CD4-positive, alpha-beta T cell treated with Interleukin-10 for 1 hour (primary cell): ENCODE measurements at regions not wholly inside any gene's neighbourhood (a gene's known extent, or its start where the extent isn't known, plus 50 kb on each side); places are given as distances from the start of the nearest gene placed in this dataset.

Experiments used
- DNase-seq: peaks from one replicate; pipeline ENCODE4 v3.0.0-alpha.2; 2020

GRCh38 chr7:32171248-32171647, 101.0 kb upstream of the PDE1C start:
- no peak for DNase-seq

- DNase-seq: no peak
Observed at GRCh38 chr7:32170838-32171237, 100.6 kb upstream of the PDE1C start.

DNA sequence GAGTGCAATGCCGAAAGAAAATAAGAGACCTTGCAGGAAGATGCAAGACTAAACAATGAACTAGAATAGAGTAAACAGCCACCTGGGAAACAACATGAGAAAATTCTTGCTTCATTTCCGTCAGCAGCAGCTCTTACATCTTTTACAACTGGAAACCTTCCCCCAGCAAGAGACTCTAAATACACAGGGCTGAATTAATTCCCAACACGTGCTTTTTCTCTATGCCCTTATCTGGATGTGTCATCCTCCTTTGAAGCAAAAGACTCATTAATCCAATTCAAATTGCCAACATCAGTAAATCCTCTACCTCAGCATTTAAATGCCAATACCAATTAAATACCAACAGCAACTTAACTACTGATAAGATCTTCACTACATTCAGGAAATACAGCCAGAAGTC, 99.0 kb upstream of the PDE1C start:
- no peak for DNase-seq

GRCh38 chr7:32167815-32168214, 97.6 kb upstream of the PDE1C start:
- no peak for DNase-seq

DNA sequence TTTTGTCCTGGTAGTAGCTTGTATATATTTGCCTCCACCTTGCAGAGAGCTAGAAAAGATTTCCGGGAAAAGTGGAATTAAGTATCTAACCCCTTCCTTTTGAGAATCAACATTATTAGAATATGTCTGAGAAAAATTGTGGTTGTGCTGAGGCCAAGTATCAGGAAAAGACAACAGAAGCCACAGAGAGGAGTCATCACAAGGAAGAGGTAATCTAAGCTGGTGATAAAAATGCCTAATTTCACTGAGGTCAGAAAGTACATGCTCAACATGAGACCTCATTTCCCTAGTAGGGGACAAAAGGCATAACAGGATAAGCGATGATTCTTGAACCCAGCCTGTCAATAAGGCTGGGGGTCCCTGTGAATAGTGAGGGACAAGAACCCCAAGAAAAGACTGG, 97.0 kb upstream of the PDE1C start:
- no peak for DNase-seq

GRCh38 chr7:32164341-32164996, 94.3 kb upstream of the PDE1C start:
- DNase-seq: no peak

- DNase-seq: no peak
Observed at GRCh38 chr7:32163896-32164295, 93.7 kb upstream of the PDE1C start.

GRCh38 chr7:32163141-32163806, 93.1 kb upstream of the PDE1C start:
- no peak for DNase-seq

DNA sequence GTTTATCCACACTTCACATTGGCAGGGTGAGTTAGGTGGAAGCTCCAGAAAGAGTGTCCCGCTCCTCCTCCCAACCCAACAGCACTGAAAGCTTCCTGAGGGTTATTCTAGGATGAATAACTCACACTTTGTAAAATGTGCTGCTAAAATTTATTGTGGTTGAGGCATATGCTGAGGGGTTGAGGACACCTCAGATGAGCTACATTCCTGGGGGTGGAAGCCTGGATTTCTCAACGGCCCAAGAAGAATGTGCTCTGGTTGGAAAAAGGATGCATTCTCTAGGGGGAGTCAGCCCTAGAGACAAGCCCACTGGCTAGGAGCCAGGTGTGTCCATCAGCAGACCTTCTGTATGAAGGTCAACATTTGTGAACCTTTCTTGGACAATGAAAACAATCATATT, 91.5 kb upstream of the PDE1C start:
- no peak for DNase-seq

DNA sequence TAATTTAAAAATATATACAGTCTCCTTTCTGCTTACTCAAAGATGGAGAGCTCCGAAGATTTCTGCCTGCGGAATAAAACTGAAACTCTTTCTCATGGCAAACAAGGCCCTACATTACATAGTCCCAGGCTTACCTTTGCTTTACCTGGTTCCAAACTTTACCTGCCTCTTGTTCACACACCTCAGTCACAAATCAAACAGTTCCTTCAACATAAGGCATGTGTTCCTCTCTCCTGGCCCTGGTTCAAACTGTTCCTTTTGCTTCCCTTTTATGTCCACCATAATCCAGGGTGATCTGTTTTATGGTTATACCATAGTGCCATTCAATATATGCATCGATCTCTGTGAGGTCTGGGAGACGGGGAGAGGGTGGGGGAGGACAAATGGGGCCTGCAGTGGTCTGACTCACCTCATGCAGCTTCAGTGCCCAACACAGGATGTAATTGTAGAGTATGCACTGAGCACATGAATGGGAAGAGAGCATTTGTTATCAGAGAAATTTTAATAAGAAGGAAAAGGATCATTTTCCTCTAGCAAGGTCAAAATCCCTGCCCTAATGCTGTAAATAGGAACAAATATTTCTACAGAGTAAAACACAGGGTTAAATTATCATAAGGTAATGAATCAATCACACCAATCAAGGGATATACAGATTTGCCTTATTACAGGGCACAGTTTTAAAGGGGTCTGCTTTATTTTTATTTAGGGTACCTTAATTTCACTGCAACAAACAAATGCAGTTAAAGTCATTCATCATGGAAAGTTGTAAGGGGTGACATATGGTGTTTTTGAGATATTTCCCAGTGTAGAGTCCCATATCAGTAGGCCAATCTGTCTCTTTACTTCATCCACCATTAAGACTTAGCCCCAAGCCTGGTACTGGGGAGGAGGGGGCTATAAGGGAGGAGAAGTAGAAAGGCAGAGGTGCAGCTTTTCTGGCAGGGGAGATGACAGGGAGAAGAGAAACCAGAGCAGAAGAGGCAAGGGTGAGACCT, 88.8 kb upstream of the PDE1C start:
- no peak for DNase-seq

- DNase-seq: no peak
Observed at GRCh38 chr7:32158076-32158475, 87.9 kb upstream of the PDE1C start.

DNA sequence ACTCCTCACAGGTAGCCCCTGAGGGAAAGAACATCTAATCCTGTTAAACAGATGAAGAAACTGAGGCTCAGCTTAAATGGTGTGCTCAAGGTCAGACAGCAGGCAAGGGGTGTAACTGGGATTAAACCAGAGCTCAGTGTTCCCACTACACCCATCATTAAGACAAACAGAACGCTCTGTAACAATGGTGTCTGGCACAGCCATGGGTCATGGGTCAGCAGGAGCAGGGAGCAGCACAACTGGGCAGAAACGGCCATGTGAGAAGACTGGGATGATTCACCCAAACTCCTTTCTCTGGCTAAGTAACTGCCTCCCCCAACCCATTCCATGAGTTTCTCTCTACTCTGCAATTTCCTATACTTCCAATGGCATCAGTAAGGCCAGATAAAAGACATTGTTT, 85.5 kb upstream of the PDE1C start:
- DNase-seq: no peak

DNA sequence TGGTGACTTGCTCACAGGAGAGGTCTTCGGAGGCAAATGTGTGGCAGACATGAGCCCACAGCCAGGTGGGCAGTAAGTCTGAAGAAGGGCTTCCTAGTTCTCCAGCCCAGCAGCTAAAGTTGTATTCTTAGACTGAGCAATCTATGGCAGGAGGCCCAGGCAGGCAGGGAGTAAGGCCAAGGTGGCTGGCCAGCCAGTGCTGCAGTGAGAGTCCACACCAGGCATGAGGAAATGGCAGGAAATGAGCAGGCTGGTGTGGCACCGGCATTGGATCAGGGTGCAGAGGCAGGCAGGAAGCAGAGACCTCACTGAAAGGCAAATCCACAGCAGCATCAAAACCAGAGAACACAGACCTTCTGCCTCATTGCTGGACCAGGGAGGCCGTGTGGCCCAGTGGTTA, 84.6 kb upstream of the PDE1C start:
- no peak for DNase-seq

- no peak for DNase-seq
Observed at GRCh38 chr7:32153006-32153405, 82.8 kb upstream of the PDE1C start.

DNA sequence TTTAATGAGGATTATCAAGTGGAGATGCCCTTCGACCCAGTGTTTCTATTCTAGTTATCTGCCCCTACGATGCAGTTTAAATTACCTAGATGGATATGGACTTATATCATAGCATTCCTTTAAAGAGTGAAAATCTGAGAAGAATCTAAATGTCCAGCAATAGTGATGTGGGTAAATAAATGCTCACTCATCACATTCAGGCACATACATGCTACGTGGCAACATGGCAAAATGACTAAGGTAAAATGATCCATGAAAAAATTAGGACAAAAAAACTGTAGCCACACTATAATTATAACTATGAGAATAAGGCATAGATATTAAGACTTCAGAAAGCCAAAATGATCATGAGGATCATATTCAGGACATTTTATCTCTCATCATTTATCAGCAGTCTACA, 82.4 kb upstream of the PDE1C start:
- DNase-seq: no peak

- DNase-seq: no peak
Observed at GRCh38 chr7:32150589-32150988, 80.4 kb upstream of the PDE1C start.

DNA sequence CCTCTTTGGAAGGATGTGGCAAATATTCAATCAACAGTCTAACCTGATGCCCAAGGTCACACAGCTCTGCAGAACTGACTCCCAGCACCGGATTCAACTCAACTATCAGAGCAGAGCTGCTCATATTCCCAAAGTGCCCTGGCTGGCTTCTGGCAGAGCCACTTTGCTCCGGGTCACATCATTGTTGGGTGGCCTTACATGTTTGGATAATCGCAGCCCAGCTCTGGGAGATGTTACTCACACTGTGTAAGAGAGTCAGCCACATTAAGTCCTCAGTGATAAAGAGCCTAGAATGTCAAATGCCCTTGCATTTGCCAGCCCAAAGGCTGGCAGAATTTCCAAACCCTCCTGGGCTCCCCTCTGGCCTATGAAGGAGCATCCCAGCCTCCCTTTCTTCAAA, 79.8 kb upstream of the PDE1C start:
- no peak for DNase-seq

- no peak for DNase-seq
Observed at GRCh38 chr7:32147546-32148268, 77.5 kb upstream of the PDE1C start.

GRCh38 chr7:32145911-32146310, 75.7 kb upstream of the PDE1C start:
- no peak for DNase-seq

GRCh38 chr7:32144676-32145075, 74.5 kb upstream of the PDE1C start:
- no peak for DNase-seq

GRCh38 chr7:32143301-32143700, 73.1 kb upstream of the PDE1C start:
- DNase-seq: no peak

- DNase-seq: no peak
Observed at GRCh38 chr7:32142649-32143048, 72.4 kb upstream of the PDE1C start.
